Cardiac fibroblast (primary cell): ENCODE measurements at regions not wholly inside any gene's neighbourhood (a gene's known extent, or its start where the extent isn't known, plus 50 kb on each side); places are given as distances from the start of the nearest gene placed in this dataset.

ENCODE experiments used
- DNase-seq, 2 donors: peaks; one replicate each; pipeline versions ENCODE4 v3.0.0 to v3.0.0-alpha.2; 2010; ENCODE audit warnings: low read depth in 2 of 2
- H3K4me3 ChIP-seq, 2 donors: replicated peaks in 1 of 2; 1 replicate in 1 of 2; 2 replicates in 1 of 2; pipeline ENCODE4 v1.5.1; 2011; ENCODE audit warnings: low read depth in 2 of 2, low read length in 2 of 2, mild to moderate bottlenecking in 2 of 2, moderate library complexity in 1 of 2
- CTCF ChIP-seq: IDR thresholded peaks from one replicate; pipeline ENCODE4 v1.5.1; 2011; ENCODE audit warnings: low read depth, mild to moderate bottlenecking, low read length, inconsistent platforms

- DNase-seq = no peak
- no peak overlapping the region for H3K4me3 ChIP-seq
- TF ChIP-seq CTCF = no peak
These were observed 80.3 kb upstream of the NPTX2 start for GRCh38 chr7:98536803-98537202.

- no peak overlapping the region for H3K4me3 ChIP-seq
- DNase-seq = no peak
- TF ChIP-seq CTCF = no peak
These were observed 82.6 kb upstream of the NPTX2 start for GRCh38 chr7:98534493-98534892.

- DNase-seq = no peak
- H3K4me3 ChIP-seq = no peak overlapping the region
- no peak for TF ChIP-seq CTCF
These were observed 85.4 kb upstream of the NPTX2 start for GRCh38 chr7:98531717-98532116.

GRCh38 chr7:98528079-98528478 is 89.0 kb upstream of the NPTX2 start:
- no peak for DNase-seq
- no peak overlapping the region for H3K4me3 ChIP-seq
- no peak for TF ChIP-seq CTCF

- no peak overlapping the region for H3K4me3 ChIP-seq
- DNase-seq = no peak
- TF ChIP-seq CTCF = no peak
These were observed 91.0 kb upstream of the NPTX2 start for GRCh38 chr7:98526059-98526458.

- no peak for DNase-seq
- H3K4me3 ChIP-seq = no peak overlapping the region
- TF ChIP-seq CTCF = no peak
These were observed 95.9 kb upstream of the NPTX2 start for GRCh38 chr7:98521089-98521692.

- no peak for DNase-seq
- no peak for TF ChIP-seq CTCF
- H3K4me3 ChIP-seq = no peak overlapping the region
These were observed 96.6 kb upstream of the NPTX2 start for GRCh38 chr7:98520356-98520951.
